ENCODE measurements at regions not wholly inside any gene's neighbourhood (a gene's known extent, or its start where the extent isn't known, plus 50 kb on each side); places are given as distances from the start of the nearest gene placed in this dataset.

GRCh38 chr13:65609350-65609749 is 1620.8 kb downstream of the PCDH9 start (continued):
- TF ChIP-seq USF2 (CRISPR knock-in tag; IDR thresholded peaks at IDR 0.05): no peak
- no peak for TF ChIP-seq ZNF263 (CRISPR knock-in tag; IDR thresholded peaks at IDR 0.05; ENCODE audit: low read depth)
- TF ChIP-seq STAT6 (CRISPR knock-in tag; conservative IDR thresholded peaks at IDR 0.05; ENCODE audit: low read depth): no peak

GRCh38 chr13:65606622-65607021 is 1623.5 kb downstream of the PCDH9 start:
- no peaks in the 10 kb centered on the region for H3K36me3 Mint-ChIP-seq
- H3K4me3 Mint-ChIP-seq: no peak overlapping the region
- DNase-seq (ENCODE audit: low spot score) (no peak), ATAC-seq (no peak)
- TF ChIP-seq CREM (CRISPR knock-in tag; IDR thresholded peaks at IDR 0.05): no peak
- TF ChIP-seq FOXP1 (CRISPR knock-in tag; IDR thresholded peaks at IDR 0.05; ENCODE audit: borderline replicate concordance): no peak
- ChIA-PET CTCF (no interaction called here), POLR2A (no interaction called here)
- peaks cover 2% of the 10 kb centered on the region; the same call in 1 of the 2 replicates for H3K4me1 Mint-ChIP-seq
- H3K27me3 Mint-ChIP-seq (ENCODE audit: low read depth): no peaks in the 10 kb centered on the region
- H3K27ac Mint-ChIP-seq: no peak overlapping the region
- peaks cover 14% of the 10 kb centered on the region for H3K9me3 Mint-ChIP-seq

GRCh38 chr13:65605396-65605795 is 1624.7 kb downstream of the PCDH9 start:
- H3K27me3 Mint-ChIP-seq (ENCODE audit: low read depth): no peaks in the 10 kb centered on the region
- no peak overlapping the region for H3K27ac Mint-ChIP-seq
- ATAC-seq (no peak), DNase-seq (ENCODE audit: low spot score) (no peak)
- peaks cover 2% of the 10 kb centered on the region; the same call in 1 of the 2 replicates for H3K4me1 Mint-ChIP-seq
- no peaks in the 10 kb centered on the region for H3K36me3 Mint-ChIP-seq
- H3K9me3 Mint-ChIP-seq: peaks cover 14% of the 10 kb centered on the region
- TF ChIP-seq ZNF138 (CRISPR knock-in tag; conservative IDR thresholded peaks at IDR 0.05) (no peak), NR3C1 (CRISPR knock-in tag; conservative IDR thresholded peaks at IDR 0.05; ENCODE audit: low read depth) (no peak), TCF7 (CRISPR knock-in tag; IDR thresholded peaks at IDR 0.05; ENCODE audit: low read depth) (no peak)
- no peak overlapping the region for H3K4me3 Mint-ChIP-seq
- CTCF ChIA-PET: no interaction called here
- POLR2A ChIA-PET: no interaction called here

GRCh38 chr13:65603160-65603559 is 1627.0 kb downstream of the PCDH9 start:
- Mint-ChIP-seq H3K27me3 (ENCODE audit: low read depth) (no peaks in the 10 kb centered on the region), H3K36me3 (no peaks in the 10 kb centered on the region), H3K4me1 (peaks cover 2% of the 10 kb centered on the region; the same call in 1 of the 2 replicates), H3K27ac (no peak overlapping the region), H3K9me3 (peaks cover 14% of the 10 kb centered on the region), H3K4me3 (no peak overlapping the region)
- ATAC-seq (no peak), DNase-seq (ENCODE audit: low spot score) (no peak)
- POLR2A ChIA-PET: no interaction called here
- CTCF ChIA-PET: no interaction called here
- TF ChIP-seq ZNF423 (CRISPR knock-in tag; IDR thresholded peaks at IDR 0.05) (no peak), GTF2I (CRISPR knock-in tag; conservative IDR thresholded peaks at IDR 0.05) (no peak), E2F1 (CRISPR knock-in tag; IDR thresholded peaks at IDR 0.05) (no peak), SMAD3 (CRISPR knock-in tag; IDR thresholded peaks at IDR 0.05; ENCODE audit: borderline replicate concordance) (no peak), ZNF425 (CRISPR knock-in tag; conservative IDR thresholded peaks at IDR 0.05) (no peak), ZSCAN18 (CRISPR knock-in tag; IDR thresholded peaks at IDR 0.05) (no peak), ATF6 (CRISPR knock-in tag; IDR thresholded peaks at IDR 0.05) (no peak), STAT6 (CRISPR knock-in tag; conservative IDR thresholded peaks at IDR 0.05; ENCODE audit: low read depth) (no peak), ATF1 (CRISPR knock-in tag; IDR thresholded peaks at IDR 0.05) (no peak)
